ENCODE measurements at regions not wholly inside any gene's neighbourhood (a gene's known extent, or its start where the extent isn't known, plus 50 kb on each side); places are given as distances from the start of the nearest gene placed in this dataset.

DNA sequence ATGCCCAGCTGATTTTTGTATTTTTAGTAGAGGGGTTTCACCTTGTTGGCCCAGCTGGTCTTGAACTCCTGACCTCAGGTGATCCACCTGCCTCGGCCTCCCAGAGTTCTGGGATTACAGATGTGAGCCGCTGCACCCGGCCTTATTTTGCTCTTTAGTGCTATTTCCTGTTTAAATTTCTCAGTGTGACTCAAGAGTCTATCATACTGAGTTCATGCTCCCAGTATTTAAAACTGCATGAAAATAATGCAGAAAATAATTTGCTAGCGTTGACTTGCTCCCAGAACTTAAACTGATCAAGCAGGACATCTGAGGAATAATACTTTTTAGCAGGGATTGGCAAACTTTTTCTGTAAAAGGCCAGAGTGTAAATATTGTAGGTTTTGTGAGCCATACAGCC, 86.4 kb upstream of the C1orf21 start:
- Histone ChIP-seq H3K79me2 (replicated peaks; ENCODE audit: insufficient read depth, low read length) (no peaks in the 10 kb centered on the region), H3K36me3 (ENCODE audit: insufficient read depth, low read length) (no peaks in the 10 kb centered on the region), H3F3A (ENCODE audit: insufficient read depth, low read length, poor library complexity, severe bottlenecking) (no peaks in the 10 kb centered on the region), H3K9ac (ENCODE audit: low read length) (no peak overlapping the region), H4K20me1 (ENCODE audit: insufficient read depth) (no peaks in the 10 kb centered on the region), H3K4me3 (ENCODE audit: low read length) (no peak overlapping the region), H3K27me3 (ENCODE audit: insufficient read depth, low read depth, low read length) (no peaks in the 10 kb centered on the region), H2AFZ (ENCODE audit: low read depth, low read length) (no peak overlapping the region), H3K9me3 (ENCODE audit: low read length) (no peaks in the 10 kb centered on the region), H3K27ac (ENCODE audit: low read length) (no peak overlapping the region), H3K9me2 (ENCODE audit: insufficient read depth, low read length) (no peaks in the 10 kb centered on the region), H3K4me2 (ENCODE audit: low read length) (no peak overlapping the region)
- TF ChIP-seq RAD21 (conservative IDR thresholded peaks at IDR 0.05) (no peak), TAF1 (IDR thresholded peaks at IDR 0.05; ENCODE audit: low read depth) (no peak), EP300 (conservative IDR thresholded peaks at IDR 0.05; ENCODE audit: poor library complexity, severe bottlenecking) (no peak), SMC3 (conservative IDR thresholded peaks at IDR 0.05; ENCODE audit: poor library complexity) (no peak), EZH2 (IDR thresholded peaks at IDR 0.05; ENCODE audit: borderline replicate concordance, insufficient read depth, low read length, poor library complexity, severe bottlenecking) (no peak)
- TF ChIP-seq, protein P1, sequence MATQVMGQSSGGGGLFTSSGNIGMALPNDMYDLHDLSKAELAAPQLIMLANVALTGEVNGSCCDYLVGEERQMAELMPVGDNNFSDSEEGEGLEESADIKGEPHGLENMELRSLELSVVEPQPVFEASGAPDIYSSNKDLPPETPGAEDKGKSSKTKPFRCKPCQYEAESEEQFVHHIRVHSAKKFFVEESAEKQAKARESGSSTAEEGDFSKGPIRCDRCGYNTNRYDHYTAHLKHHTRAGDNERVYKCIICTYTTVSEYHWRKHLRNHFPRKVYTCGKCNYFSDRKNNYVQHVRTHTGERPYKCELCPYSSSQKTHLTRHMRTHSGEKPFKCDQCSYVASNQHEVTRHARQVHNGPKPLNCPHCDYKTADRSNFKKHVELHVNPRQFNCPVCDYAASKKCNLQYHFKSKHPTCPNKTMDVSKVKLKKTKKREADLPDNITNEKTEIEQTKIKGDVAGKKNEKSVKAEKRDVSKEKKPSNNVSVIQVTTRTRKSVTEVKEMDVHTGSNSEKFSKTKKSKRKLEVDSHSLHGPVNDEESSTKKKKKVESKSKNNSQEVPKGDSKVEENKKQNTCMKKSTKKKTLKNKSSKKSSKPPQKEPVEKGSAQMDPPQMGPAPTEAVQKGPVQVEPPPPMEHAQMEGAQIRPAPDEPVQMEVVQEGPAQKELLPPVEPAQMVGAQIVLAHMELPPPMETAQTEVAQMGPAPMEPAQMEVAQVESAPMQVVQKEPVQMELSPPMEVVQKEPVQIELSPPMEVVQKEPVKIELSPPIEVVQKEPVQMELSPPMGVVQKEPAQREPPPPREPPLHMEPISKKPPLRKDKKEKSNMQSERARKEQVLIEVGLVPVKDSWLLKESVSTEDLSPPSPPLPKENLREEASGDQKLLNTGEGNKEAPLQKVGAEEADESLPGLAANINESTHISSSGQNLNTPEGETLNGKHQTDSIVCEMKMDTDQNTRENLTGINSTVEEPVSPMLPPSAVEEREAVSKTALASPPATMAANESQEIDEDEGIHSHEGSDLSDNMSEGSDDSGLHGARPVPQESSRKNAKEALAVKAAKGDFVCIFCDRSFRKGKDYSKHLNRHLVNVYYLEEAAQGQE (IDR thresholded peaks at IDR 0.05; ENCODE audit: borderline replicate concordance) = no peak
- TF ChIP-seq, protein P2, sequence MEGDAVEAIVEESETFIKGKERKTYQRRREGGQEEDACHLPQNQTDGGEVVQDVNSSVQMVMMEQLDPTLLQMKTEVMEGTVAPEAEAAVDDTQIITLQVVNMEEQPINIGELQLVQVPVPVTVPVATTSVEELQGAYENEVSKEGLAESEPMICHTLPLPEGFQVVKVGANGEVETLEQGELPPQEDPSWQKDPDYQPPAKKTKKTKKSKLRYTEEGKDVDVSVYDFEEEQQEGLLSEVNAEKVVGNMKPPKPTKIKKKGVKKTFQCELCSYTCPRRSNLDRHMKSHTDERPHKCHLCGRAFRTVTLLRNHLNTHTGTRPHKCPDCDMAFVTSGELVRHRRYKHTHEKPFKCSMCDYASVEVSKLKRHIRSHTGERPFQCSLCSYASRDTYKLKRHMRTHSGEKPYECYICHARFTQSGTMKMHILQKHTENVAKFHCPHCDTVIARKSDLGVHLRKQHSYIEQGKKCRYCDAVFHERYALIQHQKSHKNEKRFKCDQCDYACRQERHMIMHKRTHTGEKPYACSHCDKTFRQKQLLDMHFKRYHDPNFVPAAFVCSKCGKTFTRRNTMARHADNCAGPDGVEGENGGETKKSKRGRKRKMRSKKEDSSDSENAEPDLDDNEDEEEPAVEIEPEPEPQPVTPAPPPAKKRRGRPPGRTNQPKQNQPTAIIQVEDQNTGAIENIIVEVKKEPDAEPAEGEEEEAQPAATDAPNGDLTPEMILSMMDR (IDR thresholded peaks at IDR 0.05; ENCODE audit: poor library complexity, severe bottlenecking) = no peak

DNA sequence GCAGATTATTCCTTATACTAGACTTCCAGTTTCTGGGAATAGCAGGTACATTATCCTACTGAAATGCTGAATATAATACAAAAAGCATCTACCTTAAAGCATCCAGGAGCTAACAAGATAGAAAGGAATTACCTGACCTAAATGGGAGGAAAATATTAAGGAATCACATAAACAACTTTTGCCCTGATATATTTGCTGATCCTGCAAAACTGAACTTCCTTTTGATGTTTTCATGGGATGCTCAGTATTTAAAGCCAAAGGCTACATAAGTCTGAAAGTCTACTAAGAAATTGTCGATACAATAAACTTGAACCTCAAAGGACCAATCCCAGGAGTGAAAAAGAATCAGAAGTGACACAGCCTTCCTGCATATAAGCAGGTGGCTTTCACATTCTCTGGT, 85.6 kb upstream of the C1orf21 start:
- no peak overlapping the region for H3K4me2 ChIP-seq (ENCODE audit: low read length)

More for the DNA sequence above, 85.6 kb upstream of the C1orf21 start:
- Histone ChIP-seq H3K9me2 (ENCODE audit: insufficient read depth, low read length) (no peaks in the 10 kb centered on the region), H2AFZ (ENCODE audit: low read depth, low read length) (no peak overlapping the region), H4K20me1 (ENCODE audit: insufficient read depth) (no peaks in the 10 kb centered on the region), H3K9me3 (ENCODE audit: low read length) (no peaks in the 10 kb centered on the region), H3K79me2 (replicated peaks; ENCODE audit: insufficient read depth, low read length) (no peaks in the 10 kb centered on the region), H3K36me3 (ENCODE audit: insufficient read depth, low read length) (no peaks in the 10 kb centered on the region), H3K9ac (ENCODE audit: low read length) (no peak overlapping the region), H3K27ac (ENCODE audit: low read length) (no peak overlapping the region), H3F3A (ENCODE audit: insufficient read depth, low read length, poor library complexity, severe bottlenecking) (no peaks in the 10 kb centered on the region), H3K27me3 (ENCODE audit: insufficient read depth, low read depth, low read length) (no peaks in the 10 kb centered on the region), H3K4me3 (ENCODE audit: low read length) (no peak overlapping the region)
- TF ChIP-seq, protein P2 (IDR thresholded peaks at IDR 0.05; ENCODE audit: poor library complexity, severe bottlenecking) = no peak
- TF ChIP-seq EP300 (conservative IDR thresholded peaks at IDR 0.05; ENCODE audit: poor library complexity, severe bottlenecking) (no peak), RAD21 (conservative IDR thresholded peaks at IDR 0.05) (no peak), TAF1 (IDR thresholded peaks at IDR 0.05; ENCODE audit: low read depth) (no peak)

Measured in neural cell (in vitro differentiated cells).